HEK293 (cell line): ENCODE measurements at regions not wholly inside any gene's neighbourhood (a gene's known extent, or its start where the extent isn't known, plus 50 kb on each side); places are given as distances from the start of the nearest gene placed in this dataset.

Experiments
- CTCF ChIA-PET: fragments of 350-600 bp; formaldehyde crosslinking; extraction: SDS; loops from one replicate; lab custom pipeline; 2021; ENCODE audit warnings: antibody characterized with exemption; lab: Yijun Ruan, JAX
- POLR2A ChIA-PET: fragments of 300-600 bp; formaldehyde crosslinking; extraction: SDS; loops from one replicate; lab custom pipeline; 2020; ENCODE audit warnings: antibody characterized with exemption, inconsistent platforms; lab: Yijun Ruan, JAX
- H3K27ac ChIP-seq: fragments of 200-500 bp; sonication (Bioruptor generic); 2 replicates; pipeline ENCODE4 v1.5.1; 2014; ENCODE audit warnings: low read depth, low read length, control low read depth, inconsistent platforms; ENCODE audit errors: extremely low read depth
- H3K36me3 ChIP-seq, 2 experiments: fragments of 200-500 bp in 1 of 2; sonication (Bioruptor generic) in 1 of 2; 1 replicate in 1 of 2; 2 replicates in 1 of 2; pipeline ENCODE4 v1.5.1; 2014 to 2017; ENCODE audit warnings: inconsistent platforms in 2 of 2, low read length in 2 of 2; ENCODE audit not compliant: control insufficient read depth in 2 of 2, insufficient read depth in 1 of 2
- H3K4me1 ChIP-seq: fragments of 200-500 bp; sonication (Bioruptor generic); 2 replicates; pipeline ENCODE4 v1.5.1; 2014; ENCODE audit warnings: mild to moderate bottlenecking, low read length, inconsistent platforms; ENCODE audit not compliant: control insufficient read depth, insufficient read depth
- H3K4me3 ChIP-seq: 2 replicates; pipeline ENCODE4 v1.5.1; 2011; ENCODE audit warnings: low read depth, mild to moderate bottlenecking, control low read depth, low read length, moderate library complexity
- H3K9me3 ChIP-seq: fragments of 200-500 bp; sonication (Bioruptor generic); 2 replicates; pipeline ENCODE4 v1.5.1; 2014; ENCODE audit warnings: low read depth, low read length, inconsistent platforms; ENCODE audit not compliant: control insufficient read depth, insufficient read depth
- KLF7 ChIP-seq: fragments of 450-650 bp; formaldehyde crosslinking; IDR thresholded peaks from 2 replicates; pipeline ENCODE4 v1.5.1; 2016; ENCODE audit warnings: missing biosample characterization, missing genetic modification characterization, borderline replicate concordance
- KLF8 ChIP-seq: fragments of 450-650 bp; formaldehyde crosslinking; IDR thresholded peaks from 2 replicates; pipeline ENCODE4 v1.5.1; 2016; ENCODE audit warnings: missing biosample characterization, missing genetic modification characterization
- KLF9 ChIP-seq: fragments of 450-650 bp; formaldehyde crosslinking; IDR thresholded peaks from 2 replicates; pipeline ENCODE4 v1.5.1; 2016; ENCODE audit warnings: missing biosample characterization, missing genetic modification characterization, low read depth
- PRDM1 ChIP-seq: fragments of 450-650 bp; formaldehyde crosslinking; IDR thresholded peaks from 2 replicates; pipeline ENCODE4; 2016; ENCODE audit warnings: missing biosample characterization, missing genetic modification characterization
- REPIN1 ChIP-seq: fragments of 450-650 bp; formaldehyde crosslinking; IDR thresholded peaks from 2 replicates; pipeline ENCODE4 v1.5.1; 2017; ENCODE audit warnings: missing biosample characterization, missing genetic modification characterization, low read depth
- ZNF266 ChIP-seq: fragments of 450-650 bp; formaldehyde crosslinking; IDR thresholded peaks from 2 replicates; pipeline ENCODE4 v1.5.1; 2016; ENCODE audit warnings: missing biosample characterization, missing genetic modification characterization, low read depth
- ZNF274 ChIP-seq, 2 experiments: fragments of 200-500 bp in 1 of 2; fragments of 450-650 bp in 1 of 2; sonication (Bioruptor generic) in 1 of 2; formaldehyde crosslinking in 1 of 2; IDR thresholded peaks; 2 replicates each; pipeline versions ENCODE4 v1.5.1 to v1.6.1; 2014 to 2016; ENCODE audit warnings: borderline replicate concordance in 1 of 2, inconsistent platforms in 1 of 2, low read length in 1 of 2, missing biosample characterization in 1 of 2, missing genetic modification characterization in 1 of 2
- ZNF324 ChIP-seq: fragments of 450-650 bp; formaldehyde crosslinking; IDR thresholded peaks from 2 replicates; pipeline ENCODE4 v1.5.1; 2016; ENCODE audit warnings: missing biosample characterization, missing genetic modification characterization
- ZNF48 ChIP-seq: fragments of 450-650 bp; formaldehyde crosslinking; IDR thresholded peaks from 2 replicates; pipeline ENCODE4 v1.5.1; 2016; ENCODE audit warnings: missing biosample characterization, missing genetic modification characterization
- ZNF560 ChIP-seq: fragments of 450-650 bp; formaldehyde crosslinking; IDR thresholded peaks from 2 replicates; pipeline ENCODE4 v1.5.1; 2017; ENCODE audit warnings: missing biosample characterization, missing genetic modification characterization, borderline replicate concordance
- ZNF610 ChIP-seq: fragments of 450-650 bp; formaldehyde crosslinking; IDR thresholded peaks from 2 replicates; pipeline ENCODE4 v1.5.1; 2016; ENCODE audit warnings: missing biosample characterization, missing genetic modification characterization, borderline replicate concordance
- TF ChIP-seq, protein P1 (sequence below): fragments of 450-650 bp; formaldehyde crosslinking; IDR thresholded peaks from 2 replicates; pipeline ENCODE4 v1.5.1; 2016; ENCODE audit warnings: missing biosample characterization, missing genetic modification characterization, borderline replicate concordance
- TF ChIP-seq, protein P2 (sequence below): fragments of 450-650 bp; formaldehyde crosslinking; IDR thresholded peaks from 2 replicates; pipeline ENCODE4 v1.5.1; 2016; ENCODE audit warnings: missing biosample characterization, missing genetic modification characterization
- TF ChIP-seq, protein P3 (sequence below): fragments of 450-650 bp; formaldehyde crosslinking; IDR thresholded peaks from 2 replicates; pipeline ENCODE4 v1.5.1; 2016; ENCODE audit warnings: missing biosample characterization, missing genetic modification characterization

DNA sequence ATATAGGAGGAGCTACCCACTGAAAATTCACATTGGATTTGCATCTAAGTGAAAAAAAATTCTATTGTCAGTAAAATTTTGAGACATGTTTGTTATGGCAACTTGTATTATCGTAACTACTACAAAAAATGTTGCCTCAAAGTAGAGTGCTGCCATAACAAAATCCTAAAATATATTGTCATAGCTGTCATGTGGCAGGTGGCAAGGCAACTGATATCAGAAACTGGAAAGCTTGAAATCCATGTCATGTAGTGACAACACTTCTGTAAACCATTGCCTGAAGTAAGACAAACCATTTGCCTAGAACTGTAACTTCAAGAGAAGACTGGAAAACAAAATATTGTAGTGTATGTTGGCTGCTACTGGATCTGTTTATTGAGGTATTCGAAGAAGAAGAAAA lies 697.5 kb upstream of the CELF4 start (continued):
- no peak for TF ChIP-seq PRDM1 (tag by site-specific recombination)
- TF ChIP-seq, protein P1, sequence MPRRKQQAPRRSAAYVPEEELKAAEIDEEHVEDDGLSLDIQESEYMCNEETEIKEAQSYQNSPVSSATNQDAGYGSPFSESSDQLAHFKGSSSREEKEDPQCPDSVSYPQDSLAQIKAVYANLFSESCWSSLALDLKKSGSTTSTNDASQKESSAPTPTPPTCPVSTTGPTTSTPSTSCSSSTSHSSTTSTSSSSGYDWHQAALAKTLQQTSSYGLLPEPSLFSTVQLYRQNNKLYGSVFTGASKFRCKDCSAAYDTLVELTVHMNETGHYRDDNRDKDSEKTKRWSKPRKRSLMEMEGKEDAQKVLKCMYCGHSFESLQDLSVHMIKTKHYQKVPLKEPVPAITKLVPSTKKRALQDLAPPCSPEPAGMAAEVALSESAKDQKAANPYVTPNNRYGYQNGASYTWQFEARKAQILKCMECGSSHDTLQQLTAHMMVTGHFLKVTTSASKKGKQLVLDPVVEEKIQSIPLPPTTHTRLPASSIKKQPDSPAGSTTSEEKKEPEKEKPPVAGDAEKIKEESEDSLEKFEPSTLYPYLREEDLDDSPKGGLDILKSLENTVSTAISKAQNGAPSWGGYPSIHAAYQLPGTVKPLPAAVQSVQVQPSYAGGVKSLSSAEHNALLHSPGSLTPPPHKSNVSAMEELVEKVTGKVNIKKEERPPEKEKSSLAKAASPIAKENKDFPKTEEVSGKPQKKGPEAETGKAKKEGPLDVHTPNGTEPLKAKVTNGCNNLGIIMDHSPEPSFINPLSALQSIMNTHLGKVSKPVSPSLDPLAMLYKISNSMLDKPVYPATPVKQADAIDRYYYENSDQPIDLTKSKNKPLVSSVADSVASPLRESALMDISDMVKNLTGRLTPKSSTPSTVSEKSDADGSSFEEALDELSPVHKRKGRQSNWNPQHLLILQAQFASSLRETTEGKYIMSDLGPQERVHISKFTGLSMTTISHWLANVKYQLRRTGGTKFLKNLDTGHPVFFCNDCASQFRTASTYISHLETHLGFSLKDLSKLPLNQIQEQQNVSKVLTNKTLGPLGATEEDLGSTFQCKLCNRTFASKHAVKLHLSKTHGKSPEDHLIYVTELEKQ = no peak
- no peak for TF ChIP-seq REPIN1 (tag by site-specific recombination)
- TF ChIP-seq, all 188 proteins: peak for 0

DNA sequence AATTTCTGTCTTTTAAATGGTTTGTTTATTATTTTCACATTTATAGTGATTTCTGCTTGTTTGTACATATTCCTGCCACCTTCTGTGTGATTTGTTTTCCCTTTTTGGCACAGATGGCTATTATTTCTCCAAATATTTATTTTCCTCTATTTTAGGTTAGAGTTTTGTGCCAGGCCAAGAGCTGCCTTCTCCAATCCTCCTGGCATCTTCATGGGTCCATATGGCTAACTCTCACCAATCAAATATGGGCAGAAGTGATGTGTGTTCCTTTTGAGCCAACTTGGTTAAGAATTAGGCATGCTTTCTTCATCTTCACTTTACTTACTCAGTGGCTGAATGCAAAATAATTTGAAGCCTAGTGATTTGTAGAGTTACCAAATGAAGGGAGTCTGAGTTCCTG lies 697.1 kb upstream of the CELF4 start:
- ChIA-PET POLR2A (no interaction called here), CTCF (interaction anchor here (0.7 kb wide), 1 partner anchor 373 kb away, joined by 3 read pairs; no protein-coding TSS in a partner anchor)
- H3K4me3 ChIP-seq = no peak overlapping the region

DNA sequence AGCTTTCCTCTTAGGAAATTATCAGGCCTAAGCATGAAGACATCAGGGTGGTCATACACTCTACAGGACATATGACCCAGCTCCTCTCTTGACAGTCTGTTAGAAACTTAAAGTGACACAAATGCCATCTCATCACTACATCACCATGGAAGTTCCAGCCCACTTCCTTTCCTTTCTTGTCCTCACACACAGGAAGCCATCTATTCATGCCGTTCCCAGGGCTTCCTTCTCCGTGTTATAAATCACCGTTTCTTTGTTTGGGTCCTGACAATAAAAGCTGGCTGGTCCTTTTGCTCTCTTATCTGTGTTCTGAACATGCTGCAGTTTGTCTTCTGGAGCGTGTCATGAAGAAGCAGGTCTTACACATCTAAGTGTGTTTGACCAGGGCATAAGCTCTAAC lies 692.1 kb upstream of the CELF4 start:
- CTCF ChIA-PET = no interaction called here

More for the DNA sequence above, 697.1 kb upstream of the CELF4 start:
- Histone ChIP-seq H3K27ac (no peak overlapping the region), H3K36me3 (no peaks in the 10 kb centered on the region), H3K4me1 (no peaks in the 10 kb centered on the region), H3K9me3 (no peaks in the 10 kb centered on the region)
- TF ChIP-seq, protein P2, sequence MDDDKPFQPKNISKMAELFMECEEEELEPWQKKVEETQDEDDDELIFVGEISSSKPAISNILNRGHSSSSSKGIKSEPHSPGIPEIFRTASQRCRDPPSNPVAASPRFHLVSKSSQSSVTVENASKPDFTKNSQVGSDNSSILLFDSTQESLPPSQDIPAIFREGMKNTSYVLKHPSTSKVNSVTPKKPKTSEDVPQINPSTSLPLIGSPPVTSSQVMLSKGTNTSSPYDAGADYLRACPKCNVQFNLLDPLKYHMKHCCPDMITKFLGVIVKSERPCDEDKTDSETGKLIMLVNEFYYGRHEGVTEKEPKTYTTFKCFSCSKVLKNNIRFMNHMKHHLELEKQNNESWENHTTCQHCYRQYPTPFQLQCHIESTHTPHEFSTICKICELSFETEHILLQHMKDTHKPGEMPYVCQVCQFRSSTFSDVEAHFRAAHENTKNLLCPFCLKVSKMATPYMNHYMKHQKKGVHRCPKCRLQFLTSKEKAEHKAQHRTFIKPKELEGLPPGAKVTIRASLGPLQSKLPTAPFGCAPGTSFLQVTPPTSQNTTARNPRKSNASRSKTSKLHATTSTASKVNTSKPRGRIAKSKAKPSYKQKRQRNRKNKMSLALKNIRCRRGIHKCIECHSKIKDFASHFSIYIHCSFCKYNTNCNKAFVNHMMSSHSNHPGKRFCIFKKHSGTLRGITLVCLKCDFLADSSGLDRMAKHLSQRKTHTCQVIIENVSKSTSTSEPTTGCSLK (tag by site-specific recombination) = no peak
- no peak for TF ChIP-seq KLF7 (tag by site-specific recombination)

DNA sequence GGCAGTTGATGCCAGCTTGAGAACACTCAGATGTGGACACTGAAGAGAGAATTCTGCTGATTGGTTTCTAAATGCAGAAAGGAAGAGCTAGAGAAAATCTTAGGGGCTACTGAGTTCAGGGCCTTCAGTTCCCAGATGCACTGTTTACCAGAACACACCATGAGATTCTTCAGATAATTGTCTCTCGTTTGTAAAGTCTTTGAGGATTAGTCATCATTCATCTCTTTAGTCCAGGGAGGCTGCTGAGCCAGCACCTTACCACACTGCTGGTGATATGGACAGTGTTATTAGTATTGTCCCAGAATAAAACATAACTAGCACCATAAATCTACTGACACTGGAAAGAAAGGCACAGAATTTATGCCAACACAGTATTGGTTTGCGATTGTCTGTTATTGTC lies 690.8 kb upstream of the CELF4 start:
- Histone ChIP-seq H3K9me3 (no peaks in the 10 kb centered on the region), H3K4me3 (no peak overlapping the region), H3K4me1 (no peaks in the 10 kb centered on the region), H3K36me3 (no peaks in the 10 kb centered on the region), H3K27ac (no peak overlapping the region)
- ChIA-PET CTCF (no interaction called here), POLR2A (no interaction called here)
- no peak for TF ChIP-seq ZNF324 (tag by site-specific recombination)
- no peak for TF ChIP-seq ZNF274 (IDR thresholded peaks at IDR 0.05; ENCODE audit: low read length)
- TF ChIP-seq ZNF274 (tag by site-specific recombination; IDR thresholded peaks at IDR 0.05; ENCODE audit: borderline replicate concordance) = no peak
- TF ChIP-seq ZNF266 (tag by site-specific recombination) = no peak

More for the DNA sequence above, 692.1 kb upstream of the CELF4 start:
- no peak overlapping the region for H3K27ac ChIP-seq
- POLR2A ChIA-PET = no interaction called here
- H3K36me3 ChIP-seq = no peaks in the 10 kb centered on the region
- no peaks in the 10 kb centered on the region for H3K9me3 ChIP-seq
- no peaks in the 10 kb centered on the region for H3K4me1 ChIP-seq
- no peak overlapping the region for H3K4me3 ChIP-seq
- no peak for TF ChIP-seq ZNF560 (tag by site-specific recombination)

DNA sequence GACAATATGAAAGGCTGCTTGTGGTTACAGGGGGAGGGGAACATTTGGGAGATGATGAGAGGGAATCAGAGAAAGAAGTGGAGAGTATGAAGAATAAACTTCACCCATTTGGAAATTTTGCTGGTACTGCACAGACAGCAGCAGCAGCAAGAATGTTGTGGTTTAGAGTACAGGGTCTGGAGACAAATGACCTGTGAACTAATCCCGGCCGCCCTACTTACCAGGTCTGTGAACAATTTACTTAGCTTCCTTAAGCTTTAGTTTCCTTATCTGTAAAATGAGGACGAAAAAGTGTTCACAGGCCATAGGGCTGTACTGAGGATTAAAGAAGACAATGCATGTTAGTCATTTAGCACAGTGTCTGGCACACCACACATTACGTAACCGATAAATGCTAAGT lies 685.4 kb upstream of the CELF4 start:
- H3K9me3 ChIP-seq = no peaks in the 10 kb centered on the region
- TF ChIP-seq, protein P3, sequence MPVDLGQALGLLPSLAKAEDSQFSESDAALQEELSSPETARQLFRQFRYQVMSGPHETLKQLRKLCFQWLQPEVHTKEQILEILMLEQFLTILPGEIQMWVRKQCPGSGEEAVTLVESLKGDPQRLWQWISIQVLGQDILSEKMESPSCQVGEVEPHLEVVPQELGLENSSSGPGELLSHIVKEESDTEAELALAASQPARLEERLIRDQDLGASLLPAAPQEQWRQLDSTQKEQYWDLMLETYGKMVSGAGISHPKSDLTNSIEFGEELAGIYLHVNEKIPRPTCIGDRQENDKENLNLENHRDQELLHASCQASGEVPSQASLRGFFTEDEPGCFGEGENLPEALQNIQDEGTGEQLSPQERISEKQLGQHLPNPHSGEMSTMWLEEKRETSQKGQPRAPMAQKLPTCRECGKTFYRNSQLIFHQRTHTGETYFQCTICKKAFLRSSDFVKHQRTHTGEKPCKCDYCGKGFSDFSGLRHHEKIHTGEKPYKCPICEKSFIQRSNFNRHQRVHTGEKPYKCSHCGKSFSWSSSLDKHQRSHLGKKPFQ (tag by site-specific recombination) = no peak
- TF ChIP-seq KLF9 (tag by site-specific recombination) = no peak
- TF ChIP-seq KLF8 (tag by site-specific recombination) = no peak
- no peak for TF ChIP-seq ZNF610 (tag by site-specific recombination)
- TF ChIP-seq ZNF48 (tag by site-specific recombination) = no peak
- no peaks in the 10 kb centered on the region for H3K36me3 ChIP-seq
- ChIA-PET POLR2A (no interaction called here), CTCF (interaction anchor here (0.6 kb wide), 1 partner anchor 462 kb away, joined by 3 read pairs; no protein-coding TSS in a partner anchor)
- H3K4me1 ChIP-seq = no peaks in the 10 kb centered on the region
- H3K4me3 ChIP-seq = no peak overlapping the region
- H3K27ac ChIP-seq = no peak overlapping the region
